B cell (primary cell): ENCODE measurements at regions not wholly inside any gene's neighbourhood (a gene's known extent, or its start where the extent isn't known, plus 50 kb on each side); places are given as distances from the start of the nearest gene placed in this dataset.

ENCODE experiments used
- ATAC-seq: fragments of 200-7000 bp; cut with Tn5 transposase; one replicate; pipeline ENCODE4 v1.10.0; 2021; ENCODE audit warnings: low read depth, mild to moderate bottlenecking, moderate number of reproducible peaks, moderate library complexity
- CTCF ChIA-PET: fragments of 350-600 bp; sonication (Branson Sonifier 250); formaldehyde crosslinking; loops from one replicate; lab custom pipeline; 2021; ENCODE audit warnings: antibody characterized with exemption, inconsistent platforms; lab: Charles Lee
- POLR2A ChIA-PET: fragments of 350-600 bp; sonication (Branson Sonifier 250); formaldehyde crosslinking; loops from one replicate; lab custom pipeline; 2021; ENCODE audit warnings: antibody characterized with exemption; lab: Charles Lee
- DNase-seq: peaks from one replicate; pipeline ENCODE4 v3.0.0; 2013
- H2AFZ ChIP-seq: 2 replicates; pipeline ENCODE4 v1.6.1; 2012; ENCODE audit warnings: mild to moderate bottlenecking, low read depth, low read length; ENCODE audit not compliant: insufficient read depth, poor library complexity, severe bottlenecking
- H3K27ac ChIP-seq, 2 donors: 1 replicate in 1 of 2; 2 replicates in 1 of 2; pipeline ENCODE4 v1.5.1; 2012 to 2013; ENCODE audit warnings: low read length in 2 of 2, mild to moderate bottlenecking in 2 of 2, moderate library complexity in 1 of 2
- H3K27me3 ChIP-seq, 4 experiments: fragments of 200-600 bp in 1 of 4; sonication (generic) in 1 of 4; replicated peaks in 1 of 4; 1 replicate in 2 of 4; 2 replicates in 2 of 4; pipeline versions ENCODE4 v1.6.1 to v1.7.0; 2013 to 2016; ENCODE audit warnings: low read length in 3 of 4, mild to moderate bottlenecking in 2 of 4, mixed read lengths in 1 of 4, moderate library complexity in 1 of 4; ENCODE audit not compliant: insufficient read depth in 4 of 4, control insufficient read depth in 3 of 4; ENCODE audit errors: control extremely low read depth in 1 of 4
- H3K36me3 ChIP-seq, 2 experiments: replicated peaks in 1 of 2; 1 replicate in 1 of 2; 2 replicates in 1 of 2; pipeline versions ENCODE4 v1.6.1 to v1.7.1; 2013; ENCODE audit warnings: low read length in 1 of 2; ENCODE audit not compliant: insufficient read depth in 2 of 2, control insufficient read depth in 1 of 2; ENCODE audit errors: control extremely low read depth in 1 of 2, extremely low read depth in 1 of 2
- H3K4me1 ChIP-seq, 2 donors: fragments of 200-600 bp in 1 of 2; sonication (generic) in 1 of 2; 1 replicate in 1 of 2; 2 replicates in 1 of 2; pipeline versions ENCODE4 v1.5.1 to v1.6.1; 2013 to 2017; ENCODE audit warnings: low read length in 2 of 2; ENCODE audit not compliant: control insufficient read depth in 2 of 2, insufficient read depth in 2 of 2
- H3K4me2 ChIP-seq: replicated peaks from 2 replicates; pipeline ENCODE3; 2012; ENCODE audit warnings: mild to moderate bottlenecking, low read depth, low read length; ENCODE audit not compliant: poor library complexity, severe bottlenecking
- H3K4me3 ChIP-seq, 5 experiments: fragments of 200-600 bp in 1 of 5; sonication (generic) in 1 of 5; 1 replicate in 3 of 5; 2 replicates in 2 of 5; pipeline versions ENCODE4 v1.5.1 to v1.7.0; 2011 to 2016; ENCODE audit warnings: low read length in 4 of 5, mild to moderate bottlenecking in 4 of 5, low read depth in 2 of 5, control low read depth in 1 of 5, moderate library complexity in 1 of 5; ENCODE audit not compliant: insufficient read depth in 1 of 5; ENCODE audit errors: control extremely low read depth in 1 of 5, extremely low read depth in 1 of 5
- H3K79me2 ChIP-seq: fragments of 200-600 bp; sonication (generic); one replicate; pipeline ENCODE4 v1.6.0; 2016; ENCODE audit warnings: low read length; ENCODE audit not compliant: control insufficient read depth, insufficient read depth
- H3K9ac ChIP-seq: fragments of 200-600 bp; sonication (generic); 2 replicates; pipeline ENCODE4 v1.6.1; 2017; ENCODE audit warnings: mild to moderate bottlenecking, low read length, moderate library complexity
- H3K9me3 ChIP-seq, 3 donors: one replicate each; pipeline versions ENCODE4 v1.6.1 to v1.7.1; 2013; ENCODE audit warnings: low read length in 2 of 3; ENCODE audit not compliant: control insufficient read depth in 2 of 3, insufficient read depth in 1 of 3; ENCODE audit errors: control extremely low read depth in 1 of 3
- H4K20me1 ChIP-seq: 2 replicates; pipeline ENCODE4 v1.6.0; 2012; ENCODE audit warnings: mild to moderate bottlenecking, low read length; ENCODE audit not compliant: insufficient read depth, control insufficient read depth, poor library complexity, severe bottlenecking
- H3K27ac Mint-ChIP-seq: one replicate; pipeline ENCODE4 v1.8.0; 2021; ENCODE audit warnings: mixed read lengths
- H3K27me3 Mint-ChIP-seq: one replicate; pipeline ENCODE4 v1.8.0; 2021; ENCODE audit warnings: mixed read lengths
- H3K4me1 Mint-ChIP-seq: one replicate; pipeline ENCODE4 v1.8.0; 2021; ENCODE audit warnings: mixed read lengths
- H3K4me3 Mint-ChIP-seq: one replicate; pipeline ENCODE4 v1.8.0; 2021; ENCODE audit warnings: mixed read lengths
- H3K9me3 Mint-ChIP-seq: one replicate; pipeline ENCODE4 v1.8.0; 2022; ENCODE audit warnings: mixed read lengths; ENCODE audit not compliant: insufficient read depth
- EZH2 ChIP-seq: IDR thresholded peaks from 2 replicates; pipeline ENCODE4 v1.6.1; 2012; ENCODE audit warnings: borderline replicate concordance, low read depth, mild to moderate bottlenecking, moderate library complexity, low read length; ENCODE audit not compliant: insufficient read depth, poor library complexity, severe bottlenecking
- WGBS: methylation state at CpG from one replicate; pipeline ENCODE4 v1.1.5; 2013; ENCODE audit warnings: missing lambda C conversion rate; ENCODE audit not compliant: insufficient coverage; 5-methylcytosine and 5-hydroxymethylcytosine counted together
- intact Hi-C: fragments of 100-400 bp; cut with micrococcal nuclease; formaldehyde crosslinking; loops from one replicate; pipeline ENCODE4 v1.10.0; 2022
- TF ChIP-seq, protein P1 (sequence below): fragments of 200-600 bp; IDR thresholded peaks from one replicate; pipeline ENCODE4 v1.8.0; 2022; ENCODE audit warnings: antibody characterized with exemption, mild to moderate bottlenecking

DNA sequence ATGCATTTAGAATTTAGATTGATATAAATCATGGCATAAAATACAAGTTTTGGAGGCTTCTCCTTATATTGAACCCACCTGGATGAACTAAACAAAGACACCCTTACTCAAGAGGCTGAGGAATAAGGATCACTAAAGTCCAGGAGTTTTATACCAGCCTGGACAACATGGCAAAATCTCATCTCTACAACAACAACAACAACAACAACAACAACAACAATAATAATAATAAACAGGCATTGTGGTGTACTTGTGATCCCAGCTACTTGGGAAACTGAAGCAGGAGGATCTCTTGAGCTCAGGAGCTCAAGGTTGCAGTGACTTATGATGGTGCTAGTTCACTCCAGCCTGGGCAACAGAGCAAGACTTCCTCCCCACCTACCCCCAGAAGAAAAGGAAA lies 558.0 kb downstream of the TOX3 start:
- no peaks in the 10 kb centered on the region for H3K36me3 ChIP-seq
- ChIA-PET CTCF (no interaction called here), POLR2A (no interaction called here)
- H3K4me3 ChIP-seq: no peak overlapping the region
- Mint-ChIP-seq H3K27ac (no peak overlapping the region), H3K4me1 (no peaks in the 10 kb centered on the region), H3K4me3 (no peak overlapping the region), H3K27me3 (no peaks in the 10 kb centered on the region), H3K9me3 (no peaks in the 10 kb centered on the region)
- DNase-seq (no peak), ATAC-seq (no peak)
- no peaks in the 10 kb centered on the region for H3K4me1 ChIP-seq
- no peak overlapping the region for H2AFZ ChIP-seq
- no peaks in the 10 kb centered on the region for H4K20me1 ChIP-seq
- H3K4me2 ChIP-seq: no peak overlapping the region
- H3K79me2 ChIP-seq: no peaks in the 10 kb centered on the region
- no peaks in the 10 kb centered on the region for H3K9me3 ChIP-seq
- no peak overlapping the region for H3K27ac ChIP-seq
- intact Hi-C loops: no loop called here
- H3K9ac ChIP-seq: no peak overlapping the region
- TF ChIP-seq, protein P1, sequence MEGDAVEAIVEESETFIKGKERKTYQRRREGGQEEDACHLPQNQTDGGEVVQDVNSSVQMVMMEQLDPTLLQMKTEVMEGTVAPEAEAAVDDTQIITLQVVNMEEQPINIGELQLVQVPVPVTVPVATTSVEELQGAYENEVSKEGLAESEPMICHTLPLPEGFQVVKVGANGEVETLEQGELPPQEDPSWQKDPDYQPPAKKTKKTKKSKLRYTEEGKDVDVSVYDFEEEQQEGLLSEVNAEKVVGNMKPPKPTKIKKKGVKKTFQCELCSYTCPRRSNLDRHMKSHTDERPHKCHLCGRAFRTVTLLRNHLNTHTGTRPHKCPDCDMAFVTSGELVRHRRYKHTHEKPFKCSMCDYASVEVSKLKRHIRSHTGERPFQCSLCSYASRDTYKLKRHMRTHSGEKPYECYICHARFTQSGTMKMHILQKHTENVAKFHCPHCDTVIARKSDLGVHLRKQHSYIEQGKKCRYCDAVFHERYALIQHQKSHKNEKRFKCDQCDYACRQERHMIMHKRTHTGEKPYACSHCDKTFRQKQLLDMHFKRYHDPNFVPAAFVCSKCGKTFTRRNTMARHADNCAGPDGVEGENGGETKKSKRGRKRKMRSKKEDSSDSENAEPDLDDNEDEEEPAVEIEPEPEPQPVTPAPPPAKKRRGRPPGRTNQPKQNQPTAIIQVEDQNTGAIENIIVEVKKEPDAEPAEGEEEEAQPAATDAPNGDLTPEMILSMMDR: no peak
- no peak for TF ChIP-seq EZH2
- H3K27me3 ChIP-seq: no peaks in the 10 kb centered on the region

GRCh38 chr16:51987519-51987918 lies 559.4 kb downstream of the TOX3 start:
- H3K4me1 Mint-ChIP-seq: no peaks in the 10 kb centered on the region
- no peaks in the 10 kb centered on the region for H3K9me3 Mint-ChIP-seq
- intact Hi-C loops: no loop called here
- Histone ChIP-seq H3K36me3 (no peaks in the 10 kb centered on the region), H3K9me3 (no peaks in the 10 kb centered on the region), H2AFZ (no peak overlapping the region), H3K4me3 (no peak overlapping the region), H3K4me1 (no peaks in the 10 kb centered on the region), H3K27ac (no peak overlapping the region), H3K27me3 (no peaks in the 10 kb centered on the region), H3K4me2 (no peak overlapping the region), H3K9ac (no peak overlapping the region), H4K20me1 (no peaks in the 10 kb centered on the region), H3K79me2 (no peaks in the 10 kb centered on the region)
- DNase-seq (no peak), ATAC-seq (no peak)
- 100% methylated on average over 1 of the region's 1 CpG for WGBS
- TF ChIP-seq EZH2: no peak
- TF ChIP-seq, protein P1: no peak
- no peaks in the 10 kb centered on the region for H3K27me3 Mint-ChIP-seq
- H3K4me3 Mint-ChIP-seq: no peak overlapping the region
- ChIA-PET POLR2A (no interaction called here), CTCF (no interaction called here)
- no peak overlapping the region for H3K27ac Mint-ChIP-seq
